Epithelial cell of prostate (primary cell): ENCODE measurements at regions not wholly inside any gene's neighbourhood (a gene's known extent, or its start where the extent isn't known, plus 50 kb on each side); places are given as distances from the start of the nearest gene placed in this dataset.

ENCODE experiments used
- DNase-seq: peaks from one replicate; pipeline ENCODE4 v3.0.0-alpha.2; 2011; ENCODE audit warnings: low read depth, low spot score
- H3K27ac ChIP-seq: fragments of 450-650 bp; 2 replicates; pipeline ENCODE4 v1.5.1; 2017; ENCODE audit warnings: mild to moderate bottlenecking

DNA sequence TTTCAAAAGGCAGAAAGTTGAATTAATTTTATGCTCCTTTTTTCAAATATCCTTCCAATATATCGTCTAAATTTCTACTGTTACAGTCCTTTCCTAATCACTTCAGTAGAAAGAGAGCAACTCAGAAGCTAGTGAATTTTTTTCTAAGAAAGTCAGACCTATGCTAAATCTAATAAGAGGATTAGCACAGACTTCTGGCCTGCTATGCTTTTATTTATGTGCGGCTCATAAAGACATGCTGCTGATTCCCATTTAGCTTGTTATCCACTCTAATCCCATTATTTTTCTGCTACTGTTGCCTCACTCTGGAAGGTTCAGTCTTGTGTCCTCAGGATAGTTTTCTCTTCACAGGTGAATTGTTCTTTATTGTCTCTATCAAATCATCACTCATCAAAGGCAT, 473.5 kb upstream of the FAM241A start:
- no peak for DNase-seq
- H3K27ac ChIP-seq, result no peak overlapping the region

DNA sequence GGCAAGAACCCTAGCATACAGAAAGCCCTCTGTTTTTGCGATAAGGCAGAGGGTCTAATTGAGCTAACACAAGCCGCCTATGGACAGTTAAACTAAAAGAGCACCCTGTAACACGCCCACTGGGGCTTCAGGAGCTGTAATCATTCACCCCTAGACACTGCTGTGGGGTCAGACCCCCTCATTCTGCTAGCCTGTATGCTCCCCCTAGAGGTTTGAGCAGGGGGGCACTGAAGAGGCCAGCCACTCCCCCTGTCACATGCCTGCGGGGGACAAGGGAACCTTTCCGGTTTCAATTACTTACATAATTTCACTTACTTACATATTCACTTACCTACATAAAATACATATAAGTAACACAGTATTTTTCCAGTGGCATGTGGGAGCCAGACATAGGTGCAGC, 469.5 kb upstream of the FAM241A start:
- H3K27ac ChIP-seq, result no peak overlapping the region
- DNase-seq, result no peak

DNA sequence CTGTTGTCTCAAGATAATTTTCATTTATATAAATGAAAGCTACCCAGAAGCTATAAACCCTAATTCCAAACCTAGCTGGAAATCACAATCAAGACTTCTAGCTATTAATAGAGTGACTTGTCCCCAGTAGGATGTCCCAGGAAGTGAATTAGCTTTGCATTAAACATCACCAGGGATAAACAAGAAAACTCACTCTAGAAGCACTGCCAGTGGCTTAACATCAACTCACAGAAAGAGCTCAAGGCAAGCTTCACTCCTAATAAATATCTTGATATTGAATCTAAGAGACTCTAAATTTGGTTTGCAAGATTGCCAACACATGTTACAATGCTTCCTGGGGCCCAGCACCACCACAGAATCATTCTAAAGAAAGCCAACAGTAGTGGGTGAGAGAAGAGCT, 468.7 kb upstream of the FAM241A start:
- no peak overlapping the region for H3K27ac ChIP-seq
- no peak for DNase-seq

DNA sequence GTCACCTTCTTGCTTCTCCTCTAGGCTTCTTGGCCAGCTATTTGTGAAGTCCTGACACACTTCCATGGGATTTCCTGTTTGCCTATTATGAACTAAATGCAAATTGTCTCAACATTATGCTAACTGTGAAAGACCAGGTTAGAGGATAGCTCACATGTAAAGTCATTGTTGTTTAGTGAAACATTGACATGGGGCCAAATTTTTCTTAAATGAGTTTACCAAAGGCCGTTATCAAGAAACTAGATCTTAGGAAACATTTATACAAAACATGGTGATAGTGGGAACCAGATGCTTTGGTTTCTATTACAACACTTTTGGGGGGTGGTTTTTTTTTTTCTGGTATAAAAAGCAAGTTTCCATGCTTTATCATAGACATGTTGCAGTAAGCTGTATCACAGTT, 466.8 kb upstream of the FAM241A start:
- H3K27ac ChIP-seq, result no peak overlapping the region
- DNase-seq, result peak; percentile 20

DNA sequence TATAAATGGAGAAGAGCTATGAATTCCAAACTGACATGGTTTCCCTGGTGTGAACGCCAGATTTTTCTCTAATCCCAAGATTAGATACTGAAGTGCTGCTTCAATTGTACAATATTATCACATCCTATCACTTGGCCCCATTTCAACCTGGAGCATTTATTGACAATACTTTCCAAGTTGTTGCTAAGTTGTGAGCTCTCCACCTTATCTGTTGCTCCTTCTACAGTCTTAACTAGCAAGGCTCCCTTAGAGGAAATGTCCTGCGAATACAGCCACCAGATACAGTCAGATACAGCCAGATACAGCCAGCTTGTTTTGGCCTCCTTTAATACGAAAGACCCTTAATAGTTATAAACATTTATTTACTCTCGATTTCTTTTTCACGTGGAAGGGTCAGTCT, 466.3 kb upstream of the FAM241A start:
- DNase-seq, result no peak
- H3K27ac ChIP-seq, result no peak overlapping the region

DNA sequence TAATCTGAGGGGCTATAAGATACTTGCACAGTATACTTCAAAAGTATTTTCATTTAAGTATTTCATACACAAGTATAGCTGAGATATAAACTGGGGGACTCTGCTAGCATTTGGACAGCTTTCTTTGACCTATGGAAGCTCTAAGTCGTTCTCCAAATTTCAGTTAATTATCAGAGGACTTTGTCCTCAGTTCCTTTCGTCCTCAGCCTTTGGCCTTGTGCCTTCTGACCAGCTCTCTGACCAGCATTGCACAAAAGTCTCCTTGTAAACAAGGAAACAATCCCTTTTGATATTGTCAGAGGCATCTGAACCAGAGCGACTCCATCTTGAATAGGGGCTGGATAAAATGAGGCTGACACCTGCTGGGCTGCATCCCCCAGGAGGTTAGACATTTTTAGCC, 464.0 kb upstream of the FAM241A start:
- no peak for DNase-seq
- H3K27ac ChIP-seq, result no peak overlapping the region

DNA sequence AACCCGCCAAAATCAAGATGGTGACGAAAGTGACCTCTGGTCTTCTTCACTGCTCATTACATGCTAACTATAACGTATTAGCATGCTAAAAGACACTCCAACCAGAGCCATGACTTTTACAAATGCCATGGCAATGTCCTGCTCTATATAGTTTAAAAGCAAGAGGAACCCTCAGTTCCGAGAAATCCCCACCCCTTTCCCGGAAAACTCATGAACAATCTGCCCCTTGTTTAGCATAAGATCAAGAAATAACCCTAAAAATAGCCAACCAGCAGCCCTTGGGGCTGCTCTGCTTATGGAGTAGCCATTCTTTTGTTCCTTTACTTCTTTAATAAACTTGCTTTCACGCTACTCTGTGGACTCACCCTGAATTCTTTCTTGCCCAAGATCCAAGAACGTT, 463.5 kb upstream of the FAM241A start:
- H3K27ac ChIP-seq, result no peak overlapping the region
- DNase-seq, result no peak

DNA sequence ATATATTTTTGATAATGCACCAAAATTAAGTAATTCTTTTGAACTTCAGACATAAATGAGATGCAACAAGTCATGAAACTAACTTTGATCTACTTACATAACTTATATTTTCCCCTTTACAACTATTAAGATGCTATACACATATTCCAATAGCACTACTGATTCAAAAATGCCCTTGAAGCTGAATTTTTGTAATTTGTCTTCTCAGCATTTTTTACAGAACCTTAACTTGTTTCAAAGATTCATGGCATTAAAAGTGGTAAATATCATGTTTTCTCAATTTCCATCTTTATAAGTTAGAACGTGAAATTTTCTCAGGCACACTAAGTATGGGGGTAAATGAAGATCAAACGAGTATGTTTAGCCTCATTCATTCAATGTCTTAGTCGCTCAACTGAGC, 460.0 kb upstream of the FAM241A start:
- no peak overlapping the region for H3K27ac ChIP-seq
- no peak for DNase-seq

DNA sequence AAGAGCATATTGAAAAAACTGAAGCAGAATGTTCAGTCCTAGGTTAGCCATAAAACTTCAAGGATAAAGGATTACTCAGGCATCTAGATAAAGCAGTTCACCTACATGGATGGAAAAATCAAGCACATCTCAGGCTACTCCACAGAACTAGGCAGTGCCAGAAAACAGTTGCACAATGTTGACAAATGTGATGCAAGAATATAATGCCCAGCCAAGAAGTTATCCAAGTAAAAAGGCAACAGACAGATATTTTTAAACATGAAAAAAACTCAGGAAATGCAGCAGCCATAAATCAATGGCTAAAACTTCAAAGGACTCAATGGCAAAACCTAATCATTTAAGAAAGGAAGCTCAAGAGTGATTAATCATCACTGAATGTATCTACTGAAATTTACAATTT, 456.0 kb upstream of the FAM241A start:
- peak overlapping the region; percentile 3 for H3K27ac ChIP-seq
- DNase-seq, result no peak

DNA sequence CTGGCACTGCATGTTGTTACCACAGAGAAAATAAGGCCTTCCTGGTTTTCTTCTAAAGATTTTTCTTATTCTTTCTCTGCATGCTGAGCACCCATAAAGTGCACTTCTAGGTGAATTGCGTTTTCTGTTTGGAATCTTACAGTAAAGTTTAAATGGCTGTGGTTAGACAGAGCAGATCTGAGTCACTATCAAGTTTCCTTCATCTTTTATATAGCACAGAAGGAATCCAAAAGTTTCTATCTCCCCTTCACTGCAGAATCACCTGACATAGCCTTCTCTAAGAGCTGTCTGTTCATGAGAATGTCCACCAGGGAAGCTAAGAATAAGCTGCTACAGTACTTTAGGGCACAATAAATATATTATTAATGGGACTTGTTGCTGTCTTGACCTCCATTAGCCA, 455.5 kb upstream of the FAM241A start:
- peak overlapping the region; percentile 3 for H3K27ac ChIP-seq
- DNase-seq, result no peak

DNA sequence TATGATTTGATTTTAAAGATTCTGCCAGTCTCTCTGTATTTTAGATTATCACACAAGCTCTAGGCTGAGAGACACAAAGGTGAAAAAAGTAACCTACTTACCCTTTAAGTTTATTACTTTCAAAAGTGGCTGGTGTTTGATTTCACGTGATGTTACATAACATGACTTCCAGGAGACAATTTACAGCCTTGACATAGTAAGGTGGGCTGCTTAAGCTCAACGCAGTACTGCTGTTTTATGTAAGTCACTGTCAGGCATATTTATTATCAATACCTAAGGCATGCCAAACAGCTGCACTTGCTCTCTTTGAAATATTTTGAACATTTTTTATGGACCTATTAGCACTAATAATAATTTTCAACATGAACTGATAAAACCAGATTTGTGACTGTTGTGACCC, 451.5 kb upstream of the FAM241A start:
- no peak overlapping the region for H3K27ac ChIP-seq
- no peak for DNase-seq

DNA sequence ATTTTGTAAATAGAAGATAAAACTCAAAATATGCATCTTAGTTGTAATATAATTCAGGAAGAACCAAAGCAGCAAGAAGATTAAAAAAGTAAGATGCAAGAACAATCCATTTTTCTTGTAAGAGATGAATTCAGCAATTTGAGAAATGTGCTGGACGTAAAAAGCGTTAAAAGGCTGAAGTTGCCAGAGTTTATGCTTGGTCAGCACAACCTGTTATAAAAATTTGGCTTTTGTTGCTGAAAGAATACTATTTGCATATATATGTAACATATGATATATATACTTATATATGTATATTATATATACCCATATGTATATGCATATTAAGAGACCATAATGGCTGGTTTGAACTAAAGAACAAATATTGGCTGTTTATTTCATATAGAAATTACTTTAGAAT, 449.6 kb upstream of the FAM241A start:
- H3K27ac ChIP-seq, result no peak overlapping the region
- DNase-seq, result no peak

DNA sequence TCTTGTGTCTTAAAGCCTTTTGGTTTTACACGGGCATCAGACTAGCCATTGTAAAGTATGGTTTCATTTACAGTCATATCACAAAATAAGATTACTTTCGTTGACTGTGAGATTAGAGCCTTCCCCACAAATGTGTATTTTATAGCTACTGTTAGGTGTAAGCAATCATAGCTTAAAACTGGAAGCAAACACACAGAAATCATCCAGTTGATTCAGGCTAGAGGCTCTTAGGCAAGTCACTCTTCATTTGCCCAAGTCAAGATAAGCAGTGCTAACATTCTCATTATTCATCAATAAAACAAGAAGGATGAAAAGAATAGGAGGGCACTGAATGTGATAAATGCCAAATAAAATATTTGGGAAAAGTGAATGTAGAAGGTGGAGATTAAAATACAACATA, 448.7 kb upstream of the FAM241A start:
- no peak overlapping the region for H3K27ac ChIP-seq
- DNase-seq, result no peak

DNA sequence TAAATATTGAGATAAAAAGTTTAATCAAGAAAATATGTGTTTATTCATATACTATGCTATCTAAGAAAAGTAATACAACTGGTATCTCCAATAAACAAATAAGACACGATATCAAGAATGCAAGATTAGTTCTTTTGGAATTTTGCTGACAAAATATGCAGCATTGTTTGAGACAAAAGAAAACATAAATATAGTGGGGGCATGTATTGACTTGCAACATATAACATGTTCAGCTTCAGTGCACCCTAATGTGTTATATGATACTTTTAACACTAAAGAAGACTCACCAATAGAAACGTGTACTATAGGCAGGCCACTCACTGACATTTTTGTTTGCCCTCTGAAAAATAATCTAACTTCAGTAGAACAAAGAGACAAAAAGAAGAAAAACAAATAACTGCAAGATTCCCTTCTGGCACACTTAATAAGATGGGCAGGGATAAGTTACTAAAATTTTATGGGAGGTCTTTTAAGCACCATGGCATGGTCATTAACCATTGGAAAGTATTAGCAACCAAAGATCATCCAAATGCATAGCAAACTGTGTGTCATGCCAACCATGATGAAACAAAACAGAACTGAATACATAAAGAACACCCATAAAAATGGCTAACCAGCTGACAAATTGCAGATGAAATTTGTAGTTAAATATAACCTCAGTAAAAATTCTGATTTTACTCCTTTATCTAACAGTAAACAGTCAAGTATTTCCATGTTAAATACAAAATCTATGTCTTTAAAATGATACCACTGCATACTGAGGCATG, 447.9 kb upstream of the FAM241A start:
- no peak overlapping the region for H3K27ac ChIP-seq

DNA sequence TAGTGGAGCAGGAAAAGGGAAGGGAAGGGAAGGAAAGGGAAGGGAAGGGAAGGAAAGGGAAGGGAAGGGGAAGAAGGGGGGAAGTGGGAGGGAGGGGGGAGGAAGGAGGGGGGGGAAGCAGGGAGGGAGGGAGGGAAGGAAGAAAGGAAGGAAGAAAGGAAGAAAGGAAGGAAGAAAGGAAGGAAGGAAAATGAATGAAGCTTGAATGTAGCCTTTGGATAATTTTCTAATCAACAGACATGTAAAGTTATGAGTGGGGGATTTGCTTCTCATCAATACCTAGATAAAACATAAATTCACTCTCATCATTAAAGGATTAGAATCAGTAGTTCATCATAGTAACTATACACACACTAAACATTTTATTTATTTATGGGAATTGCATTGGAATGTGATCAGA, 446.9 kb upstream of the FAM241A start:
- no peak for DNase-seq
- H3K27ac ChIP-seq, result no peak overlapping the region

More for the DNA sequence above, 447.9 kb upstream of the FAM241A start:
- DNase-seq, result no peak

DNA sequence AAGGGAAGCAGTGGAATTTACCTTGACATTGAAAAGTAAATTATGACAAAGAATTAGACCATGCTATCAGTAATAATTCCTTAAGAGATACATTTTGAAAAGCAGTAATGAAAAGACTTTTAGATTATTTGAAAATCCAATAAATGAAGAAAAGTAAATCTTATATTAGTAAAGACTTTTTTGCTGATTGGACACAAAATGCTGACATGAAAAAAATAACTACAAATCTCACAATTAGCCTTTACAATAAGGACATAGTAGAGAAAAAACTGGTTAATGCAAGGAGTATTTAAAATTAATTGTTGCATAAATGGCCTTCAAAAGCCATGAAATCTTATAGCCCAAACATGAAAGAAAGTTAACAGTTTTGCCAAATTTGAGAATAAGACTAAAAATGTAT, 446.1 kb upstream of the FAM241A start:
- no peak overlapping the region for H3K27ac ChIP-seq
- no peak for DNase-seq

DNA sequence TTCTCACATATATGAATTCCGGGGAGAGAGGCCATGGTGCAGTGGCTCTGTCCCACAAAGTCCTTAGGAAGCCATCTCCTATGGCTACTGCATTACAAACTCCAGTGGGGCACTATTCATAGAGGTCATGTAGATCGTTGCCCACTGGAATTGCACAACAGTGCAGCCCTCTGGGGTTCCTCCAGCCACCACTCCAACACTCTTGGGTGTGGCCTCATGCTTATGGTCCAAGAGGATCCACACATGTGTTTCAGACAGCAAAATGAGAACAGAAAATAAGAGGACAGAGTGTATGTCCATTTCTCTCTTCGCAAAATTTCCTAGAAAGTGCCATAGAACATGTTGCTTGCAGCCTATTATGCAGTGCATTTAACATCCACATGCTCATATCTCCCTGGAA, 444.2 kb upstream of the FAM241A start:
- no peak for DNase-seq
- no peak overlapping the region for H3K27ac ChIP-seq

DNA sequence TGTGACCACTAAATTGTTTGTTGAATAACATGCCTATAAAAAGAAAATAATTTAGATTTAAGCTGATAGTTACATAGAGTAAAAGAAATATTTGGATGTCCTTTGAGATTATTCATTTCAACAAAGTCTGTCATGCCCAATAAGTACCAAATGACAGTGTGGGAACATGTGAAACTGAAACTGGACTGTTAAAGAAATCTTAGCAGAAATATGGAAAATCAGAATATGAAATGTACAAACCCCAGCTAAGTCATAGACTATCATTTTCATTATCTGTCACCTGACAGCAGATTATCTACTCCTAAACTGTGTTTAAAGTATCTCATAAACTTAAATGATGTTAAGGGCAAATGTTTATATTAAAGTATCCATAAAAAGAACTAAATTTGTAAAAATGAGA, 437.8 kb upstream of the FAM241A start:
- no peak for DNase-seq
- no peak overlapping the region for H3K27ac ChIP-seq

DNA sequence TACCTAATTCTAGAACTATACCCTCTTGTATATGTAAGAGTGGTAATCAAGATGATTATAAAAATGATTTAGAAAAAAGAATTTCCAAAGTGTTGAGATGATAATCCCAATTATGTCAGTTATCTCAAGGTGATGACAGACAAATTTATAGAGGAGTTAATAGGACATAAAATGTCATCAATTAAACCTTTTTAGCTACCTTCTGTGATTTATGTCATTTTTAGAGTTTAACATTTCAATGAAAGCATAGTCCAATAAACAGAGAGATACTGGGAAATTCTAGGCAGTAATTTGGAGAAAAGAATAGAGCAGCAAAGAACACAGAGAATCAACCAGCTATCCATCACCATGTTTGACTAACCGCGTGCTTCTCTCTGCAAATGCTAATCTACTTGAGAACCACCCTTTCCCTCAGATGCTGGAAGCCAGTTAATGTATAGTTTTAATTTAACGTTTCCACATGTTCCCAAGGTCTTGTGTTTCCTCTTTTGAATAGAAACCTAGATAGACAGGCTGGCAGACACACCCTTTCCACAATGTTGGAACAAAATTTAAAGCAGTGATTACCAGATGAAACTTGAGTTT, 433.1 kb upstream of the FAM241A start:
- H3K27ac ChIP-seq, result no peak overlapping the region
- no peak for DNase-seq

DNA sequence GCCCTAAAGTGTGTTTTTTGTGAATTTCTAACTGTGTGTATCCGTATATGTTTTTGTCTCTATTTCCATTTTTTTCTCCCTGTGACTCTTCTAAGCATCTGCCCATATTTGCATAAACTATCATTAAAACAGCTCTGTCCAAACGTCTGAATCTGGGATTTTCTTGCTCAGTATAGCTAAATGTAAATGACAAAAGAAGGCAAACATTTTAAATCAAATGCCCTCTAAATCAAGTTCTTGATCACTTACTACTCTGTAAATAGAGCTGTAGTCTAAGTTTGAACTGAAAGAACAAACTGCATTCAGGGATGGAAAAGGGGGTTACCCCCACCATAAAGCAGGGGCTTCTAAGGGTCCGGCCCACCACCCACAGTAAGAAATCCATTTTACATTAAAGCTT, 432.0 kb upstream of the FAM241A start:
- no peak for DNase-seq
- no peak overlapping the region for H3K27ac ChIP-seq

DNA sequence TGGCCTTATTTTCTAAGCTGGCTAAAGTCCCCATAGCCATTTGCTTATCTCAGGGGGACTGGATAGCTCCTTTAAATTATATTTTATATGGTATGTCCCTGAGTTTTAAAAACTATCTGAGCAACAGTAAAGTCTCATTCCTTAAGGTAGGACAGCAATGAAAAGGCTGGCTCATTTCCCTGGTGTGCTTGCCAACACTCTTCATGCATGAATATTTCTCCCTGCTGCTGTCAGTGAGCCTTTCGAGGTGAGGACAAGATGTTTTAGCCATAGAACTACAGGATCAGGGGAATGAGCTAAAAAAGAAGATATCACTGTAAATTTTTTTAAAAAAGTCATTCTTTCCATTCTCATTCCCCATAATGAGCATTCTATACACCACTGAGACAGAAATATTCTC, 427.3 kb upstream of the FAM241A start:
- DNase-seq, result no peak
- no peak overlapping the region for H3K27ac ChIP-seq
